ENCODE measurements at regions not wholly inside any gene's neighbourhood (a gene's known extent, or its start where the extent isn't known, plus 50 kb on each side); places are given as distances from the start of the nearest gene placed in this dataset.

GRCh38 chr2:234865040-234865439 is 86.8 kb upstream of the SH3BP4 start:
- no peak overlapping the region for H3K27ac ChIP-seq (ENCODE audit: insufficient read length, low read depth, low read length)
- no peak overlapping the region for H2AFZ ChIP-seq (ENCODE audit: low read length)
- no peak overlapping the region for H3K23ac ChIP-seq (ENCODE audit: insufficient read length, low read depth, low read length)
- H3K27me3 ChIP-seq (ENCODE audit: insufficient read depth, low read length): no peaks in the 10 kb centered on the region
- no peak overlapping the region for H3T11ph ChIP-seq (ENCODE audit: low read length)
- no peak overlapping the region for H3K4ac ChIP-seq (ENCODE audit: low read depth, low read length)
- H3K79me1 ChIP-seq (ENCODE audit: insufficient read depth, low read depth, low read length, poor library complexity, severe bottlenecking): no peaks in the 10 kb centered on the region
- Mint-ChIP-seq H3K27me3 (ENCODE audit: low read depth) (no peaks in the 10 kb centered on the region), H3K4me3 (no peak overlapping the region), H3K4me1 (peaks cover 10 to 25% of the 10 kb centered on the region in 2 experiments), H3K9me3 (peaks cover 12 to 14% of the 10 kb centered on the region in 2 experiments), H3K27ac (no peak overlapping the region), H3K36me3 (ENCODE audit: insufficient read depth in 1 of 3, low read depth in 3 of 3) (peaks cover 0 to 25% (median 3%) of the 10 kb centered on the region in 3 experiments; a peak in 4 of 7 replicates)
- H2BK12ac ChIP-seq (ENCODE audit: insufficient read length, low read depth, low read length): no peak overlapping the region
- no peak overlapping the region for H2BK5ac ChIP-seq (ENCODE audit: insufficient read length, low read length)
- no peak overlapping the region for H3K14ac ChIP-seq (ENCODE audit: insufficient read depth, low read length)
- no peaks in the 10 kb centered on the region for H4K20me1 ChIP-seq (ENCODE audit: control insufficient read depth, insufficient read depth, insufficient read length)
- H4K8ac ChIP-seq (replicated peaks; ENCODE audit: insufficient read length, low read depth, low read length): no peak overlapping the region
- no CpG with 5 or more reads among the region's 5 CpGs for WGBS (ENCODE audit: extremely low coverage, insufficient read length, low lambda C conversion rate)
- H4K5ac ChIP-seq (ENCODE audit: insufficient read length, low read depth, low read length): no peak overlapping the region
- no peak for DNase-seq
- no peak overlapping the region for H2BK15ac ChIP-seq (ENCODE audit: low read depth, low read length)
- H2BK120ac ChIP-seq (ENCODE audit: low read depth, low read length, poor library complexity, severe bottlenecking): no peak overlapping the region
- H3K4me2 ChIP-seq (ENCODE audit: insufficient read depth, insufficient read length, low read length): no peak overlapping the region
- no peak for TF ChIP-seq CTCF (conservative IDR thresholded peaks at IDR 0.05)
- H3K79me2 ChIP-seq (ENCODE audit: insufficient read depth, low read length): no peaks in the 10 kb centered on the region
- H2BK20ac ChIP-seq (ENCODE audit: low read depth, low read length, poor library complexity, severe bottlenecking): no peak overlapping the region
- H3K9me3 ChIP-seq (ENCODE audit: control insufficient read depth, low read depth, low read length): no peaks in the 10 kb centered on the region
- H2AK5ac ChIP-seq (ENCODE audit: insufficient read length, low read length): no peak overlapping the region
- H3K9ac ChIP-seq (ENCODE audit: extremely low read depth, insufficient read length, low read length): no peak overlapping the region
- H4K91ac ChIP-seq (ENCODE audit: insufficient read length, low read depth, low read length): no peak overlapping the region
- no peaks in the 10 kb centered on the region for H3K4me1 ChIP-seq (ENCODE audit: insufficient read depth, low read length)
- H3K23me2 ChIP-seq (ENCODE audit: insufficient read length, low read depth, low read length, poor library complexity, severe bottlenecking): no peaks in the 10 kb centered on the region
- H3K56ac ChIP-seq (ENCODE audit: insufficient read length, low read depth, low read length): no peak overlapping the region
- H3K18ac ChIP-seq (ENCODE audit: insufficient read length, low read depth, low read length): no peak overlapping the region
